Islet precursor cell (in vitro differentiated cells): ENCODE measurements at regions not wholly inside any gene's neighbourhood (a gene's known extent, or its start where the extent isn't known, plus 50 kb on each side); places are given as distances from the start of the nearest gene placed in this dataset.

ENCODE experiments used
- DNase-seq: peaks from one replicate; pipeline ENCODE4 v3.0.0-alpha.2; 2018

DNA sequence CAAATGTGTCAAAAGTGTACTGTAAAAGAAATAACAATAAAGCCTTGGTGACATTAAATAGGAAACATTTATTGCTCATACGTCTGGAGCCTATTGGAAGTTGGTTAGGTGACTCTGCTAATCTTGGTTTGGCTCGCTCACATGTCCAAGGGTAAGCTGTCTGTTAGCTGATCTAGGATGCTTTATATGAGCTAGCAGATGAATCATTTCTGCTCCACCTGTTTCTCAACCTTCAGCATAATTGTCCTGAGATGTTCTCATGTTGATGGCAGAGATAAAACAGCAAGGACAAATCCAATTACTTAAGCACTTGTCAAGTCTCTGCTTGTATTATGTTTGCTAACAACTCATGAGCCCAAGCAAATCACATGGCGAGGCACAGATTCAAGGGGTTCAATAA is 56.0 kb upstream of the CD53 start:
- no peak for DNase-seq

DNA sequence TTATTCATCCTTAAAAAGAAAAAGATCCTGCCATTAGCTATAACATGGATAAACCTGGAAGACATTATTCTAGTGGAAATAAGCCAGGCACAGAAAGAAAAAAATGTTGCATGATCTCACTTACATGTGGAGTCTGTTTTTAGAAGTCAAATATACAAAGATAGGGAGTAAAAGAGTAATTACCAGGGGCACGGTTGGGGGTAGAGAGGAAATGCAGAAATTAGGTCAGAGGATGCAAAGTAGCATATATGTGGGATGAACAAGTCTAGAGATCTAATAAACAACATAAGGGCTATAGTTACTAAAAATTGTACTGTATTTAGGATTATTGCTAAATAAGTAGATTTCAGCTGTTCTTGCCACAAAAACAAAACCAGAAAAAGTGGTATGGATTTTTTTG is 61.4 kb upstream of the CD53 start:
- DNase-seq, result no peak

DNA sequence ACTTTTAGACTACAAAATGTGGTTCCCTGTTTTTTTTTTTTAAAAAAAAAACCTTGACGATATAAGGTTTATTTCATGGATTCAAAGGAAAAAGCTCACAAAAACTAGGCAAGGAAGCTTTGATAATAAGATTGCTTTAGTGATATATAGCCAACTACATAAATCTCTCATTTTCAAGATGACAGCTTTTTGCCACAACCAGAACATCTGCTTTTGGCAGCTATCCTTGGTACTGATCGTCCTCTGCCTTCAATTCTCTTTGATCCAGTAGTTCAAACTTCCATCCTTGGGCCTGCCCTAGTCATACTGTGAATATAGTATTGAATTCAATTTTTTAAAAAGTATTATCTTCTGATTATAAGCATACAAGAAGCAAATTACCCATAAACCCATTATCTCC is 72.9 kb upstream of the CD53 start:
- DNase-seq, result no peak

DNA sequence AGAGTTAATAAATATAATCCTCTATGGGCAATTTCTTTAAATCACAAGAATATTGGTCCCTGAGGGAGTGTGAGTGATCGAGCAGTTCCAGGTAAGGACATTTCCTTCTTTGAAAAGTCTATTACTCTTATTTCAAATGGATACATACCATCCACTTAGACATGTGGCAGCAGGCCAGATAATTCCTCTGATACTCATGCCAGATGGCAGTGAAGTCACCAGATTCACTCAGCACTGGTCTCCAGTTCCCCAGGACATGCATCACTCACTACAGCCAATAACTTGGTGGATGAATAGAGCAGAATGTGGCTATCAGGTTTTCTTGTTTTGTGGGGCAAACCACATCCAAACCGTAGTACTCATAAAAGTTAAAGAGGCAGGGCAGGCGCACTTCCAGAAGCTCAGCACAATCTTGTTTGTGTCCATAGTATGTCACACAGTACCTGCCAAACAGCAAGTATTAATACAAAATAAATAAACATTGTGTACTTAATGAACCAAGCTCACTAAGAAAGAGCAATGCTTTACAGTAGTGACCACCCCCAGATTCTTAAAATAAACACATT is 74.2 kb upstream of the CD53 start:
- no peak for DNase-seq

DNA sequence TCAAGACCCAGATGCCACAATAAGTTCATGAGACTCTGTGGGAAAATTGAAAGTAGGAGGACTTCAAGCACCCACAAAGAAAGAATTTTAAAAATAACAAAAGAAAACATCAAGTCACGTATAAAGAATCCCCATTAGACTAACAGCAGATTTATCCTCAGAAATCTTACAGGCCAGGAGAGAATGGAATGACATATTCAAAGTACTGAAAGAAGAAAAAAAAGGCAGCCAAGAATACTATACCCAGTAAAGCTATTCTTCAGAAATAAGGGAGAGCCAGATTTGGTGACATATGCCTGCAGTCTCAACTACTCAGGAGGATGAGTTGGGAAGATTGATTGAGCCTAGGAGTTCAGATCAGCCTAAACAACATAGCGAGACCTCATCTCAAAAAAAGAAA is 84.3 kb upstream of the CD53 start:
- no peak for DNase-seq

DNA sequence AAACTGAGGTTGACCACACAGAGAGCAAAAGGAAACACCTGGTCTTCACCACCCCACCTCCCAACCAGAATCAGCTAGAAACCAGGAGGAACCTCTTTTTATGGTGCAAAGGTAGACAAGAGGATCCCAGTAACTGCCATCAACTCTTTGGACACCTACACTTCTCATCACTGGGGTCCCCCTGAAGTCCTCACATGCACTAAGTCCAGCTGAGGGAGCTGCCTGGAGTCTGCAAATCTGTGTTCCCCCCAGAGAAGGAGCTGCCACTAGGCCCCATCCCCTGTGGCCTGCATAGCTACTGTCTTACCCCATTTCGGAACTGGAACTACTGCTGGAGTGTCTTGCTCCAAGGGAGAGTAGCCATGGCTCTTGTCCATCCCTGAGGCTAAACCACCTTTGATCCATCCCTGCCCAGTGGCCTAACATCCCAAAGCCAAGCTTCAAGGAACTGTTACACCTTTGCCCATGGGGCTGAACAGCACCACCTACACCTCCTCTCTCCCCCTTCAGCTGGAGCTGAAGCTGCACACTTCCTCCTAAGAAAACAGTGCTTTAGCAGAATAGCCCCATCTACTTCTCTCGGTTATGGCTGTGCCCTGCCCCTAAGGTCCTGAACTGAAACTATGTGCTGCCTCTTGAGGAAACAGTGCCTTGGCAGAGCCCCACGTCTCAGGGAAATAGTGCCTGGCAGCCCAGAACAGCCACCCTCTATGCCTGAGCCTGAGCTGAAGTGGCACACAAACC is 85.4 kb upstream of the CD53 start:
- DNase-seq, result no peak

DNA sequence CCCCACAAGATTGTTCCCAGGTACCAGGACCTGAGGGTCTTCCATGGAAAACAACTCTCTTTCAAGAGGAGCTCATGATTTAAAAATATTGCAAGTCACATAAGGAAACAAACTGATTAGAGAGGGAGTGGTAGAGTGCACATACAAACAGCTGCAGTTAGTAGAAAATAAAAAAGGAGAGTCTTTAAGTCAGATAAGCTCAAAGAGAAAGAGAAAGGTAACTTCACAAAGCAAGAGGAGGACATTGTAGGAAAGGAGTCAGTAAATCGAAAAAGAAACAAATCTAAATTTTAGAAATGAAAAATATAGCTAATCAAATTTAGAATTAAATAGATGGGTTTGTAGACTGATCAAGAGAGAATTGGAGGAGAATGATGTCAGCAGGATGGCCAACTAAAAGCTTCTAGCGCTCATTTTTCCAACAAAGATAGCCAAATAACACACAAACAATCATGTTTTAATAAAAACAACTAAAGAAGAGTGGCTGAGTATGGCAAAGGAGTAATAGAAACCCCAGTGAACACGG is 86.1 kb upstream of the CD53 start:
- no peak for DNase-seq

DNA sequence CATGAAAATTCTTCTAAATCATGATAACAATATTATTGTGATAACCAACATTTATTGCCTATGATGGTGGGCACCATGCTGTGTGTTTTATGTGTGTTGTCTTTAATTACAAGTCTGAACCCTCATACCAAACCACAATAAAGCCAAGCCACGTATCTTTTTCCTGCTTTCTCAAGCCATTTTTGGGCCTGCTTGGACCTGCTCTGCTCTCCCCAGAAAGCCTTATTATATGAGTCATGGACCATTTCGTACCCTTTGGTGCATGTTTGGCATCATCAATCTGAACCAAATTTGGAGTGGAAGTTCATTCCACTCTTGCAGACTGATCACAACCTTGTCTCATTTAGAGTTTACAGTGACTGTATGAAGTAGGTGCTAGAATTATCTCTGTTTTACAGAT is 87.3 kb upstream of the CD53 start:
- DNase-seq, result no peak

DNA sequence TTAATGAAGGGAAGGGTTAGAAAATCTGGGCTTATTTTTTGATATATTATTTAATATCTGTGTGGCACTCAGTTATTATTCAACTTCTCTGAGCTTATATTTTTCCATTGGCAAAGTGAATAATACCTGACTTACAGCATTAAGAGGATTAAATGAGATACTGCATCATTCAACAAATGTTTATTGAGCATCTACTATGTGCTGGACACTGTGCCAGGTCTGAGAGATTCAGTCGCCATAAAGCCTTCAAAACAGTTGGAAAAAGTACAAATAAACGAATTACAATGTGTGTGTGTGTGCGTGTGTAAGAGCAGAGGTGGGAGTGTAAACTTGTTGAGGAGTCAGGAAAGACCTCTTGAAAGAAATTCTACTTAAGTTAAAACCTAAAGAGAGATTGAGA is 87.9 kb upstream of the CD53 start:
- no peak for DNase-seq

DNA sequence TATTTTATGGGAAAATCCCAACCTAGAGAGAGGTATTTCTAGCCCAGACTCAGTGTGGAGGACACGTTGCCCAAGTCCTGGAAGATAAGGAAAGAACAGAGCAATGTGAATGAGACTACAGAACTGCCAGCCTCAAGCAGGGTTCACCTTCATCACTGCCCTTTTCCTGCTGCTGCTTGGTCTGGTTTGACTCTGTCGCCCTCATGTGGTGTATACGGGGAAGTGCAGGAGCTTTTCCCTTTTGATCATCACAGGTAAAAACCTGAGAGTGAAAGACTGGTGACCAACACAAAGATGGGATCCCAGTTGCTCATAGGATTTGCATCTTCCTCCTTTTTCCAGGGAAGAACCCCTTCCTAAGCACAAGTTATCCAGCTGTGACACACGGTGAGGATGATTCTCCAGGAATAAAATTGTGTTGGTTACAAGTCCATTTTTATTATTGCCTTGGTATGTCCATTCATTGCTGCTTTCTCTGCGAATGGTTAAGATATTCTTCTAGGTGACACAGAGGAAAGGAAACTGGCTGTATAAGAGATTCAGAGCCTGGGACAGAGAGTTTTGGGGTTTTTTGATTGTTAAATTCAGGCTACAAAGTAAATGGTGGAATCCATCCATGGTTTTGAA is 89.5 kb upstream of the CD53 start:
- DNase-seq, result peak; percentile 65

DNA sequence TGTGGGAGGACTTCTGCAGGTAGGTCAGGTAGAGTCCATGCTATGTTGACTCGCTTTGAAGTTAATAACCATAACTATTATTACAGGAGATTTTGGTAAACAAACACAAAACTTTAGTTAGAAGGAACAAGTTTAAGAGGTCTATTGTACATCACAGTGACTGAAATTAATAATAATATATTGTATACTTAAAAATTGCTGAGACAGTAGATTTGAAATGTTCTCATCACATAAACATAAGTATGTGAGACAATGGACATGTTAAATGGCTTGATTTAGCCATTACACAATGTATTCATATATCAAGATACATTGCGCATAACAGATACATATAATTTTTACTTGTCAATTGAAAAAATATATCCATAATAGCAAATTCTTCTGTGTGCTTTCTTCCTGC is 91.4 kb upstream of the CD53 start:
- DNase-seq, result no peak

DNA sequence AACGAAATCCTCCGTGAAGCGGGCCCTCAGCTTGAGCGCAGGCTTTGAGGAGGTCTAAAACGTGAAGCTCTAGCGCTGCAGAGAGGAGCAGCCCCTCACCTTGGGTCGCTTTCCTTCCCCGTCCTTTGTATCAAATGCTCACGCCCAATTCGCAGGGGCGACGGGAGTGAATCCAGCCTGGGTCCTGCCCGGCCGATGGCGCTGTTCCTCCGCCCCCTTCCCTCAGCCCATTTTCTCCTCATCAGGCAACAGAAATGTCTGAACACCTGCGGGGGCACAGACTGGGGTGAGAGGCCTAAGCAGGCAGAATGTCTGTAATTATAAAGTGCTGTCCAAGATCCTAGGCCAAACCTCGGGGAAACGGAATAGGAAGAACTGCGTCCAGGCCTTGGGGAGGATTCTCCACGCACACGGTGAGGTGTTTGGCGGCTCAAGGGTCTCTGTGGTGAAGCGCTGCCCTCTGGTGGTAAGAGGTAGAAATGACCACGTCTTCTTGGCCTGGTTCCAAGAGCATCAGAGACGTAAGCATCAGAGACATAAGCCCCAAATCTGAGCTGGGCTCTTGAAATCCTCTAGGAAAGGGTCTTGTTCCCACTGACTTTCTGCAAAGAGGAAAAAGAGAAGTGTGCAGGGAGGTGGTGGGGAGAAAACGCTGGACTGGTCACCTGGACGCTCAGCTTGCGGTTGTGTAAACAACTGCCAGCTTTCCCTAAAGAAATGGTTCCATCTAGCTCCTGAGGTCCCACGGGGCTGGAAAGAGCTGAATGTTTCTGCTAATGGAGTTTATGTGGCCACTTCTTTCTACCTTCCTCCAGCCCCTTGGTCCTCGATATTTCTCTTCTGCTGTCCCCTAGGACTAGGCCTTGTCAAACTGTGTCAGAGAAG is 92.1 kb upstream of the CD53 start:
- peak; percentile 83 for DNase-seq

DNA sequence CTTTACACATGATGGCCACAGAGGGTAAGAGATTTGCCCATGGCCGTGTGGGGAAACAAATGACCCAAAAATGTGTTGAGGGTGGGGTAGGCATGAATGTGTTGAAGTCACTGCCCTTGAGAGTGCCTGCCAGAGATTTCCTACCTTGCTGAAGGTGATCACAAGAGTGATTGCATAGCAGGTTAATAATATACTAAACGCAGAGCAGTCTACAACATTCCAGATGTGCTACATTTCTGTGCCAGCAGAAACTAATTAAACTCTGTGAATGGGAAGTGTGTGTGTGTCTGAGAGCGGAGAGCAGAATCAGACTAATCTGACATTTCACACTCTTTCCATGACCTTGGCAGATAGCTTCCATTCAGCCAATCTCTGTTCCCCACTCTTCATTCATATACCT is 93.3 kb upstream of the CD53 start:
- DNase-seq, result no peak

DNA sequence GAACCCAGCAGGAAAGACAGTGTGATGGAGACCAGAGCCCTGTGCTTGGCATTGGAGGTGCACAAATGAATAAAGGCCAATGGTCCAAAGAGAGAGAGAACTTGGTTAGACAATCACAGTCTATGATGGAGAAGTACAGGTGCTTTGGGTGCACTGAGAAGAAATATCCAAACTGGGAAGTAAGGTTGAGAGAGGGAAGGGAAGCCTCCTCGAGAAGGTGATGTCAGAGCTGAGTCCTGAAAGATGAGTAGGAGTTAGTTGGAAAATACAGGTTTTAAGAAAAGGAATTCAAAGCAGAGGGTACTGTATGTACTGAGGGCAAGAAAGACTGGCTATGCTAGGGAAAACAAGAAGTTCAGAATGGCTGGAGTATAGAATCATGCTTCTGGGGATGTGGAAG is 94.1 kb upstream of the CD53 start:
- no peak for DNase-seq

DNA sequence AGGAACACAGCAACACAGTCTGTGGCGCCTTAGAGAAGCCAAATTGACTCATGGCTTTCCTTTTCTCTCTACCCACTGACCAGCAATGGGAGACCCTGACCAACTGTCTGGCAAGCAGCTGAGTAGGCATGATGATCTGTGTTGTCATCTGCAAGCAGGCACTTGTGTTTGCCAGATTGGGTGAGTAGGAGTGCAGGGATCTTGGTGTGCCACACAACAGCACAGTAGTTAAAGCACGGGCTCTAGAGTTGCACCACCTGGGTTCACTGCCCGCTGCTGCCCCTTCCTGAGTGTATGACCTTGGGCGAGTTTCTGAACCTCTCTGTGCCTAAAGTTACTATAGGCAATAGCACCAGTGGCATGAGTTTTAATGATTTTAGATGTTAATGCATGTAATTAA is 95.7 kb upstream of the CD53 start:
- DNase-seq, result no peak

DNA sequence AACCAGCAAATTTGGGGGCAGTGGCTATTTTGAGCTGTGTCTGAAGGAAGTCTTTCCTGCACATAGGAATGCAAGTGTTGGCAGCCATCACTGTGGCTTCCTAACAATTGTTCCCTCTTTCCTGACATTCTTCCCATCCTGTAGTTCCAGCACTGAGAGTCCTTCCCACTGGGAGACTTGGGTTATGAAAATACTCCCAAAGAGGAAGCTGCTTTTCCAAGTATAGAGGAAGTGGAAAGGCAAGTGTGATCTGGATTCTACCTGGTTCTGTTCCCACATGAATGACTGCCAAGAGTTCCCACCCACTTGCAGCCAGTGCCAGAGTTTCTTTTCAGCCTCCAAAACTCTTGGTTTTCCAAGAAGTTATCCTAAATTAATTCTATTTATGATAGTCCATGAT is 98.5 kb upstream of the CD53 start:
- no peak for DNase-seq

DNA sequence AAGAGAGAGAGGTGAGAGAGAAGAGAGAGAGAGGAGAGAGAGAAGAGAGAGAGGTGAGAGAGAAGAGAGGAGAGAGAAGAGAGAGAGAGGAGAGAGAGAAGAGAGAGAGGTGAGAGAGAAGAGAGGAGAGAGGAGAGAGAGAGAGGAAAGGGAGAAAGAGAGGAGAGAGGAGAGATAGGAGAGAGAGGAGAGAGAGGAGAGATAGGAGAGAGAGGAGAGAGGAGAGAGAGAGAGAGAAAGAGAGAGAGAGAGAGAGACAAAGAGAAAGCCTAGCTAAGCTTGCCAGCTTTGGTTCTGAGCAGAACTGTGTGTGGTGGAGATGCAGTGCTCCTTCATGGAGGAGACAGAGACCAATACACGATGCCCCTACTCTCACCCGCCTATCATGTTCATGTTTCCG is 99.1 kb upstream of the KCNA3 start:
- no peak for DNase-seq

DNA sequence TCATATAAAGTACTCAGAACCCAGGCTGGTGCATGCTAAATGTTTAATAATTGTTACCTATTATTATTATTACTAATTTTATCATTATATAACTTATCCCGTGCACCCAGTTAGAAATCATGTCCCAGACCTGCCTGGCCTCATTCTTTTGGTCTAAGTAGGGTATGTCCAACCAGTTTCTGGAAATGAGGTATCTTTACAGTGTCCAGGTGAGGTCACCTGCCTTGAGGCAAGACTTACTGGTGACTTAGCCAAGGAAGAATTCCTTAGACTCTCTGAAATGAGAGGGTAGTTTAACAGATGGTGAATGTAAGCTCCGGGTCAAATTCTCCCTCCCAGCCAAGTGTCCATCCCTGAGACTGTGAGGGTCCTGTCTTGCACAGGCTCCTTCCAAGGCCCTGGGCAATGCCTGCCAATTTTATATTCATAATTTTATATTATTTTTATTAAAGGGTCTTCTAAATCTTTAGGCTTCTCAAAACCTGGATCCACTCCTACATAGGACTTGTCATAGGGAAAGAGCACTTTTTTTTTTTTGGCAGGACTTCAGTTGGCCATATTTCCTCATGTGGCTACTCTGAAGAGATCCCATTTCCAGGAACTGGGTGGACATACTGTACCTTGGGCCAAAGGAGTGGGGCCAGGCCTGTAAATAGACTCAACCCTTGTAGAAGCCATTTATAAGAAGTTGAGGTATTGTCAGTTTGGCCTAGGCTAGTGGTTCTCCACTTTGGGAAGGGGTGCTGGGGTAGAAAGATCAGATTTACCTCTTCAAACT is 96.7 kb upstream of the KCNA3 start:
- DNase-seq, result peak; percentile 86

DNA sequence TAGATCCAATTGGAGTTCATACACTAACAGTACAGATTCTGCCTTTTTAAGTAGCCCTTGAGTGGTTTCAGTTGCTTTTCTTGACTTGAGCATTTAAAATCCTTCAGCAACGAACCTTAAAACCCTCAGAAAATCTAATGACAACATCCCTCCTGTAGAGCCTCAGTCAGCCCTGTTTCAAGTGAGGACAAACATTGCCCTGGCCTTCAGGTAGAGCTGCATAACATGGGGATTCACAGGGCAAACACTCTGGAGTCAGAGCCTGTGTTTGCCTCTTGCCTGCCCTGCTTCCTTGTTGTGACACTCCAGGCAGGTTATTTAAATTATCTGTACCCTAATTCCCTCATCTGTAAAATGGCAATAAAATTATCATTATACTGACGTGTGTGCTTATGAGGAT is 96.1 kb upstream of the KCNA3 start:
- no peak for DNase-seq

DNA sequence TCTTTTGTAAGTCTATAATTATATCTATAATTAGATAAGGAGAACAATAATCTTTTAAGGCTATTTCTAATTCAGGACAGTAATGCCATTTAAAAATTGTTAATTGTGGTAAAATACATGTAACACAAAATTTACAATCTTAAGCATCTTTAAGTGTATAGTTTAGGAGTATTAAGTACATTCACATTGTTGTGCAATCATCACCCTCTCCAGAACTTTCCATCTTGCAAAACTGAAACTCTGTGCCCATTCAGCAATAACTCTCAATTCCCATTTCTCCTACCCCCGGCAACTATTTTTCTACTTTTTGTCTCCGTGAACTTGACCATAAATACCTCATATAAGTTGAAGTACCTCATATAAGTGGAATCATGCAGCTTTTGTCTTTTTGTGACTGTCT is 93.9 kb upstream of the KCNA3 start:
- no peak for DNase-seq

DNA sequence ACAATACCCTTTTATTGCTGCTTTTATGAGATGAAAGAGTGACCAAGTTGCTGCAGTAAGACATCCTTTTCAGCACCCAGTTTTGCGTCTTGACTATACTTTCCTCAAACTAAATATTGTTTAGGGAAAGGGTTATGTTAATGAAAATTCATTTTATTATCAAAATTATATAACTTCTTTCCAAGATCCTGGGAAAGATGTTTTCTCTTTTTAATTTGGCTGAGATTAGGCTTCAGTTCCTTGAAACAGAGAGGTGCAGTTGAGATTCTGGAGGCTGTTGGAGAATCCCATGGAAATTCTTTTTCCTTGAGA is 91.6 kb upstream of the KCNA3 start:
- DNase-seq, result no peak

DNA sequence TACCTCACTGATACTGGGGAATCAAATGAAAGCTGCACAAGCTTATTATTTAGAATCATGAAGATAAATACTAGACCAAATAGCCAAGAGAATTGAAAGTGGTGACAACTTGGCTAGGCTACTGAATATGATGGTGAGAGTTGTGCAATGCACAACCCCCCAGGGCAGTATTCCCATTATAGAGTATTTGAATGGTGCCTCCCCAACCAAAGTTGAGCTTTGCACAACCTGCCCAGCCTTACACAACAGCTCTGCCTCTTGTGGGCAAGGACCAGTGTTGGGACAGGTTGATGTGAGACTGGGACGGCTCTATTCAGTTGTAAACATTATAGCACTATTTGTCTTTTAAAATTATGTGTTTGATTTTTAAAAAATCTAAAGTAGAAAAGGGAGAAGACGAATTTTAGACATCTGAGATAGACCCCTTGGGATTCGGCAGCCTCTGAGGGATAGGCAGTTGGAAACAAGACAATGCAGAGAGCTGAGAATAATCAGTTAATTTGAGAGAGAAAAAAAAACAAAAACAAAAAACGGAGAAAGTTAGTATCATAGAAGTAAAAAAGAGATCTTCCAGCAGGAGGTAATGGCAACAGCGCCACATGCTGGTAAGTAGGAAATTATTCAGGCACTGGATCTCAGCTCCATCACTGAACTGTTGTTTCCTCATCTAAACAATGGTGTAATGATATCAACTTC is 91.0 kb upstream of the KCNA3 start:
- no peak for DNase-seq
